Bronchial epithelial cell (primary cell): ENCODE measurements at regions not wholly inside any gene's neighbourhood (a gene's known extent, or its start where the extent isn't known, plus 50 kb on each side); places are given as distances from the start of the nearest gene placed in this dataset.

ENCODE experiments used
- DNase-seq: peaks from one replicate; pipeline ENCODE4 v3.0.0-alpha.2; 2010; ENCODE audit warnings: low read depth
- FAIRE-seq: peaks from 2 replicates; lab custom pipeline; 2011; peaks lifted over from hg19 to GRCh38; lab: Jason Lieb, UNC
- H3K27me3 ChIP-seq: 2 replicates; pipeline ENCODE4 v1.5.1; 2011; ENCODE audit warnings: low read length; ENCODE audit not compliant: control insufficient read depth, insufficient read depth
- H3K36me3 ChIP-seq: 2 replicates; pipeline ENCODE4 v1.5.1; 2011; ENCODE audit warnings: low read length; ENCODE audit not compliant: control insufficient read depth, insufficient read depth
- H3K4me3 ChIP-seq: 2 replicates; pipeline ENCODE4 v1.5.1; 2011; ENCODE audit warnings: mild to moderate bottlenecking, low read depth, low read length, control low read depth
- TF ChIP-seq, protein P1 (sequence below): IDR thresholded peaks from 2 replicates; pipeline ENCODE4 v1.5.1; 2011; ENCODE audit warnings: mild to moderate bottlenecking, moderate library complexity, low read length, control low read depth, inconsistent platforms; ENCODE audit not compliant: insufficient read depth, severe bottlenecking

- no peak for FAIRE-seq
- no peaks in the 10 kb centered on the region for H3K27me3 ChIP-seq
- H3K36me3 ChIP-seq, result no peaks in the 10 kb centered on the region
- TF ChIP-seq, protein P1, sequence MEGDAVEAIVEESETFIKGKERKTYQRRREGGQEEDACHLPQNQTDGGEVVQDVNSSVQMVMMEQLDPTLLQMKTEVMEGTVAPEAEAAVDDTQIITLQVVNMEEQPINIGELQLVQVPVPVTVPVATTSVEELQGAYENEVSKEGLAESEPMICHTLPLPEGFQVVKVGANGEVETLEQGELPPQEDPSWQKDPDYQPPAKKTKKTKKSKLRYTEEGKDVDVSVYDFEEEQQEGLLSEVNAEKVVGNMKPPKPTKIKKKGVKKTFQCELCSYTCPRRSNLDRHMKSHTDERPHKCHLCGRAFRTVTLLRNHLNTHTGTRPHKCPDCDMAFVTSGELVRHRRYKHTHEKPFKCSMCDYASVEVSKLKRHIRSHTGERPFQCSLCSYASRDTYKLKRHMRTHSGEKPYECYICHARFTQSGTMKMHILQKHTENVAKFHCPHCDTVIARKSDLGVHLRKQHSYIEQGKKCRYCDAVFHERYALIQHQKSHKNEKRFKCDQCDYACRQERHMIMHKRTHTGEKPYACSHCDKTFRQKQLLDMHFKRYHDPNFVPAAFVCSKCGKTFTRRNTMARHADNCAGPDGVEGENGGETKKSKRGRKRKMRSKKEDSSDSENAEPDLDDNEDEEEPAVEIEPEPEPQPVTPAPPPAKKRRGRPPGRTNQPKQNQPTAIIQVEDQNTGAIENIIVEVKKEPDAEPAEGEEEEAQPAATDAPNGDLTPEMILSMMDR, result no peak
- DNase-seq, result no peak
- no peak overlapping the region for H3K4me3 ChIP-seq
These were observed 401.3 kb downstream of the MTRR start for GRCh38 chr5:8270246-8270645.

GRCh38 chr5:8280711-8281363 is 411.9 kb downstream of the MTRR start:
- TF ChIP-seq, protein P1, result no peak
- no peaks in the 10 kb centered on the region for H3K36me3 ChIP-seq
- DNase-seq (no peak), FAIRE-seq (no peak)
- H3K4me3 ChIP-seq, result no peak overlapping the region
- no peaks in the 10 kb centered on the region for H3K27me3 ChIP-seq

DNA sequence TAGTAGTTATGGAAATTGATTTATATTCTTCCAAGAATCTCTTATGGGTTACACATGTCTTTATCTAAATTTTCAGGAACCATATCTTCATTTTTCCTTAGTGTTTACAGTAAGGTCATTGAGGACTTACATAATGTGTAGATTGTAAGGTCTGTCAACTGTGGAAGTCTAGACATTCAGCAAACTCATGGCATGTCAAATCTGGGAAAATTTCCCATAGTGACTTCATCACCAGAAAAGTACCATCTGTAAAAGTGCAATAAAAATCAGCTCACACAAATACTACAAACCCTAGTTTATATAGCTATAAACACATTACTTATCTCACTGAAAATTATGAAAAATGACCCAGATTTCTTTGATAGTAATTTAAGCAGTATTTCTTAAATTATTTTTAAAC is 419.4 kb downstream of the MTRR start:
- TF ChIP-seq, protein P1, result no peak
- Histone ChIP-seq H3K27me3 (no peaks in the 10 kb centered on the region), H3K36me3 (no peaks in the 10 kb centered on the region), H3K4me3 (no peak overlapping the region)
- DNase-seq (no peak), FAIRE-seq (no peak)

DNA sequence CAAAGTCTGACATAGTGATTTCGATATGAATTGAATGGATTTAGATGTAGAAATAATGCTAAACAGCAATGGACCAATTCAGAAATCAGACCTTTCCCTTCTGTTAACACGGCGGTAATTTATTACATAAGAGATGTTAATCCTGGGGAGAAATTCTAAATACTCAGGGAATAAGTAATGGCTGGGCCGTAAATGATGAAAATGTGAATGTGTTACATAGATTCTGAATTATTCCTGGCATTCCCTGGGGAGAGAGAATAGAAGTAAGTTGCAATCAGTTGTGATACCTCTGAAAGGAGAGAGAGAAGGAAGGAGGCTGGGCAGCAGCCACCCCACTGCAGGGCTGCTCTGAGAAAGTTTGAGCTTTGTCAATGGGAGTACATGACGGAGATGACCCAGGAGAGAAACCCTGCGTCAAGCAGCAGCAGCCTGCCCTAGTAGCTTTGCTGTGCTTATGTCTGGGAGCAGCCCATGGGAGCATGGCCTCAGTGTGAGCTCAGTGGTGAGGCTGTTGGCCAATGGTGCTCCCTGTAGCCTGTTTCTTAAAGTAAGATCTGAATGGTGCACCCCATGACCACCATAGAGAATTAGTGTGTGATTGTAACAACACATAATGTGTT is 420.1 kb downstream of the MTRR start:
- TF ChIP-seq, protein P1, result no peak
- H3K4me3 ChIP-seq, result no peak overlapping the region
- no peaks in the 10 kb centered on the region for H3K27me3 ChIP-seq
- no peak for DNase-seq
- no peak for FAIRE-seq
- H3K36me3 ChIP-seq, result no peaks in the 10 kb centered on the region

DNA sequence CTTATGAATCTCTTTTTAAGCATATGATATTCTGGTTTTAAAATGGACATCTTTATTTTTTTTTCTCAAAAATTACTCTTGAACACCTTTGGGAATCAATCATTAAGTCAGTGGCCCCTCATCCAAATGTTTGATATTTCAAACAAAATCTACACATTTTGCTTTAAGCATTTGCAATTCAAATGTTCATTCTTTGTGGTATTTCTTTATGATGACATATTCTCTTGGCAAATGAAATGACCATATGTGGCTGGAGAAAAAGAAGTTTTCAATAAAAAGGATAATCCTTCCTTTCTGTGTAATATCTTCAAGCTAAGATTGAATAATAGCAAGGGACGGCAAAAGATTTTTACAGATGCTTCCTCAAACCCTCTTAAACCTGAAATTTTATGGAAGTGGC is 420.8 kb downstream of the MTRR start:
- FAIRE-seq (no peak), DNase-seq (no peak)
- H3K4me3 ChIP-seq, result no peak overlapping the region
- H3K27me3 ChIP-seq, result no peaks in the 10 kb centered on the region
- no peaks in the 10 kb centered on the region for H3K36me3 ChIP-seq
- TF ChIP-seq, protein P1, result no peak

- Histone ChIP-seq H3K36me3 (no peaks in the 10 kb centered on the region), H3K27me3 (no peaks in the 10 kb centered on the region), H3K4me3 (no peak overlapping the region)
- FAIRE-seq (no peak), DNase-seq (no peak)
- TF ChIP-seq, protein P1, result no peak
These were observed 421.8 kb downstream of the MTRR start for GRCh38 chr5:8290721-8291120.
